AG08395 (cell line): ENCODE measurements at regions not wholly inside any gene's neighbourhood (a gene's known extent, or its start where the extent isn't known, plus 50 kb on each side); places are given as distances from the start of the nearest gene placed in this dataset.

Experiments used
- DNase-seq: peaks from one replicate; pipeline ENCODE4 v3.0.0; 2012; ENCODE audit warnings: mixed read lengths, low spot score

DNA sequence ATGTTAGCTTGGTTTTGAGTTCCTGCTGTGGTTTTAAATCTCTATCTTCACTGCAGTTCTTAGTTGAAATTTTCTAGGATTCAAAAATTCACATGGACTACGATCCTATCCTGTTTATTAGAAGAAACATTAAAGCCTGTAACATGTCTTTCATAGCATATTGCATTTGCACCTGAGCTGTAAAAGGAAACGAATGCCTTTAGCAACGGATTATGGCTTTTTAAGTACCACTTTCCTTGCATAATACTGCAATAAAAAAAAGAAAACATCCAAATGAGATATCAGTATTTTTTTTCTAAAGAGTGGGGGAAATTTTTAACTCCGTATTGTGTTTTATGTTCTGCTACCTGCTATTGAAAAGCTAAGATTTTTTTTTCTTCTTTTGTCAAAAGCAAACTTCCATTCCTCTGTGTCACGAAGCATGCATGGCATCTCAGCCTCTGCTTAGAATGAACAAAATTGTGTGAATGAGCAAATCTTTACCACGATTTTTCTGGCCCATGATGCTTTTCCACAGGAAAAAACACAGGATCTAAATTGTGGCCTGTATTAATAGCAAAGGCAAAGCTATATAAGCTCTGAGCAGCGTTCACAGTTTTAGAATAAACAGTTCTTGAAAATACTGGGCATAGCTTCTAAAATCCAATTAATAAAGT lies 110.0 kb upstream of the CDIN1 start:
- DNase-seq, result peak; percentile 32

DNA sequence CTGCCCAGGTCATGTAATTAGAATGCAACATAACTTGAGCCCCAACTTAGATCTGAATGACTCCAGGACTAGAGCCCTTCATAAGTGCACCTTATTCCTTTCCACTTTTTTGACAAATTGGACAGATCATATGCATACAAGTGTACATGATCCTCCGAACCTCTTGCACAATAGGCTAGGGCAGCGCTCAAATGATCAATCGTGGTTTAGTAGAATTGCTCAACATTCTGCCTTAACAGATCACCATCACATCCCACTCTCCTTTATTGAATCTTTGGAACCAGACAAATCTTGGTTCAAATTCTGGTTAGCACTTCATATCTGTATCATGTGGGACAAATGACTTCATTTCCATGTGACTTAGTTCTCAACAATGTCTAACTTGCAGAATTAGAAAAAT lies 106.8 kb upstream of the CDIN1 start:
- DNase-seq, result peak; percentile 5

DNA sequence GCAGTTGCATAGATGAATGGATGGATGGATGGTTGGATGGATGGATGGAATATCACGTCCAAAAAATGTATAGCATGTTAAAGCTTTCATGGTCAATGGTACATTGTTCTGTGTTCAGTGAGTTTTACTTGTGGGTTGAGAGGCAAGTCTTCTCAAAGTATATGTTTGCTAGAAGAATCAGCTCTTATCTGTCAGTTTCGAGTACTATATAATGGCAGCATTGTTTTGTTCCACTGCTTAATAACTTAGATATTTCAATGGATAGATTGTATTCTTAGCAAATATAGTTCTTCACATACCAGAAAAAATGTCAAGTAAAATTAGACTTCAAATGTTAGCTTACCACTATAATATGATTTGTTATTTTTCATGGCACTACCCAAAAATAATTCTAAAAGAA lies 100.9 kb upstream of the CDIN1 start:
- DNase-seq, result no peak

DNA sequence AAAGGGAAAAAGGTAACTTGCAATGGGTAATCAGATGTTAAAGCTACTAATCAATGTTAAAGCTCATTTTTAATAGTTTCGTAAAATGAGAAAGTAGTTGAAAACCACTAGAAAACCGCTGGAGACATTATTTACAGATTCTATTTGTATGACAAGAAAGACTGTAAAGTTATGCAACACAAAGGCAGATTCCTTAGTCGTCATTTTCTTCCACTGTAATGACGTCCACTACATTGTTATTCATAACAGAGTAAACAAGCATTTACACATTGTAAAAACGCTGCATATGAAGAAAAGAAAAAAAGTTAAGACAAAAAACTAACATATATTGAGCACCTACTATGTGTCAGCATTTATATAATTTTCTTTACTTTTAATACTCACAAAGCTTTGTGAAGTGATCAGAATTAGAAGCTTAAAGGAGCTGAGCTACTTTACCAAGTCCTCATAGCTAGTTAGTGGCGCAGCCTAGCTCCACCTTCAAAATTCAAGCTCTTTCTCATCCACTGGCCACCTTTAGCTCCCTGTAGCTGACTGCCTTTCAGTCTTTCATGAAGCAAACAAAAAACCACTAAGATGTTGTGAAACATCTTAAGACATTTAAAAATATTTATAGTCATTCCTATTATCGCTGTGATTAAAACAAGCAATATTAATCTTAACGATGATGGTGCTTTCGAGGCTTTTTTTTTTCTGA lies 100.1 kb upstream of the CDIN1 start:
- DNase-seq, result peak; percentile 58

DNA sequence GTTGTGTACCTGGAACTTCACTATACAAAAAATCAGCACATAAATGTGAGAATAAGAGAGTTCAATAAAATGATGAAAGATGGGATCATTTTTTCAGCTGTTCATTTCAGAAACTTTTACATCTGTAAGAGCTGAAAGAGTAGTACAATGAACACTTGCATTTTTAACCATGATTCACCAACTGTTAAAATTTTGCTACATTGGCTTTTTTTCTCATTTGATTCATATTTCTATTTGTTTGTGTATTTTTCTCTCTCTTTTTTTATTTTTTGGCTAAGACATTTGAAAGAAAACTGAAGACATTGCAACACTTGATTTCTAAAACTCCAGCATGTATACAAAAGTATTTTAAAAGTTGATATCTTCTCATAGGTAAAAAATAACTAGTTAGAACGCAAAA lies 98.3 kb upstream of the CDIN1 start:
- DNase-seq, result no peak

DNA sequence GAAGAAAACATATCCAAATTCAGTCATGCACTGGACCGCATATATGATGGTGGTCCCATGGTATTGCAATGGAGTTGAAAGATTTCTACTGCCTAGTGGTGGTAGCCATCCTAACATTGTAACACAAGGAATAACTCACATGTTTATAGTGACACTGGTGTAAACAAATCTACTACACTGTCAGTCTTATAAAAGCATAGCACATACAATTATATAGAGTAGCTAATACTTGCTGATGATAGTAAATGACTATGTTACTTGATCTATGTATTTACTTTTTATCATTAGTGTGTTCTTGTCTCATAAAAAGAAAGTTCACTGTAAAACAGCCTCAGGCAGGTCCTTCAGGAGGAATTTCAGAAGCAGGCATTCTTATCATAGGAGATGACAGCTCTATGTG lies 96.0 kb upstream of the CDIN1 start:
- no peak for DNase-seq

DNA sequence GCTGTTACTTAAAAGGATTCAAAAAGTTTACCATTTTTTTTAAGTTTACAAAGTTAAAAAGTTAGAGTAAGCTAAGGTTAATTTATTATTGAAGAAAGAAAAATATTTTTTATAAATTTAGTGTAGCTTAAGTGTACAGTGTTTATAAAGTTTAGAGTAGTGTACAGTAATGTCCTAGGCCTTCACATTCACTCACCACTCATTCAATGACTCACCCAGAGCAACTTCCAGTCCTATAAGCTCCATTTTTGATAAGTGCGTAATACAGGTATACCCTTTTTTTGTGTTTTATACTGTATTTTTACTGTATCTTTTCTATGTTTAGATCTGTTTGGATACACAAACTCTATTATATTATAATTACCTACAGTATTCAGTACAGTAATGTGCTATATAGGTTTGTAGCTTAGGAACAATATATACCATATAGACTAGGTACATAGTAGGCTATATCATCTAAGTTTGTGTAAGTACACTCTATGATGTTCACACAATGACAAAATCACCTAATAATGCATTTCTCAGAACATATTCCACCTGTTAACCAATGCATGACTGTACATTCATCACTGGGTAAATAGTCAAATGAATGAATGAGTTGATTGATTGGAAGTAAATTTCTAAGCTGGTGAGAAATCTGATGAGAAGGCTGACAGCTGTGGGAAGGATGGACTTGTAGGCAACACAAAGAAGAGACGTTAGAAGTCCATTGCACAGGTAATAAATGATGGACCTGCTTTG lies 95.2 kb upstream of the CDIN1 start:
- no peak for DNase-seq

DNA sequence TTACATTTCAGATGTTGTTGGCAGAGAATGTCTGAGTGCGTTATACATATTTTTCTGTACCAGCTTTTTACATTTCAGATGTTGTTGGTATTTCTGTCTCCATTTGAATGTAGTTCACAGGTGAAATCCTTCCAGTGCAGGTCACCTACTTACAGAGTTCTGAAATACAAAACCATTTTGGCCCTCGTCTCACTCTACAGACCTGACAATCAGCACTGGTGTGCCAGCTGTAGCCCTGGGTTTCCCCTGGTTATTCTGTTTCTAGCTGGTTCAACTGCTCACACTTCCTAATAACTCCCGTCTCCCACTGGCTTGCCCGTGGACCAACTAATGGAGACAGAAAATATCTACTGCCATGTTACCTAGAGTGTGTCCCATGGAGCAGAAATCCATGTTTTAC lies 87.5 kb upstream of the CDIN1 start:
- no peak for DNase-seq

DNA sequence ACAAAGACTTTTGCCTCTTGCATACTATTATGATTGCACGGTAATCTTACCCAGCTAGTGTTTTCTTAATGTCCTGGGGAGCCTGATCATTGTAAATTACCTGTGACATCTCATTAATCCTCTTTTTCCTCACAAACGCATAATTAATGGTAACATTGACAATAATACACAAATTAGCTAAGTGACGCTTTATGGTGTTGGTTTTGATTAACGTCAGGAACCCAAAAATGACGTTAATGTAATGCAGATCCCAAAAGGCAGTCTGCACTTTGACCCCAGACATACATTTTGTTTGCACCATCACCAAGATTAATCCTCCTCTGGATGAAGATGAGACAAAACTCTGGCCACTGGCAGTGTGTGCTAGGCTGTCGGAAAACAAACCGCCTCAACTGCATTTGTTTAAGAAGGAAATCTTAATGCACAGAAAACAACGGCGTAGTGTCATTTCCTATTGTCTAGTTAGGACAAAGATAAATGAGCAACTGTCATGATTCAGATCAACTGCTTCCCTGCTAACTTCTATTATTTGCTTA lies 83.9 kb upstream of the CDIN1 start:
- no peak for DNase-seq

DNA sequence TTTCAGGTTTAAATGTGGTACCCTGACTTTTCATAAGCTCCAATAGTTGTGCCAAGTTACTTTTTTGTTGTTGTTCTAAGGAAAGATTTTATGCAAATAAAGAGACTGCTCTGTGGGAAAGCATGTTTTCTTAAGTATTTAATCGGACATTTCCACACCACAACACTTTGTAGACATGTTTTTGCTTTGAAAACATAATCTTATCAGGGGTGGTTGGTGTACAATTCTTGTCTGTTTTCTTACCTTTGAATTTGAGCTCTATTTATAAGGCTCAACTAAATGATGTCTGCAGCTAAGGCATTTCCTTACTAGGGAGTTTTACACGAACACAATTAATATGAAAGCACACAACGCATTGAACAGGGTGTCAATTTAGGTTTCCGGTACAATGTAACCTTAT lies 81.5 kb upstream of the CDIN1 start:
- no peak for DNase-seq

DNA sequence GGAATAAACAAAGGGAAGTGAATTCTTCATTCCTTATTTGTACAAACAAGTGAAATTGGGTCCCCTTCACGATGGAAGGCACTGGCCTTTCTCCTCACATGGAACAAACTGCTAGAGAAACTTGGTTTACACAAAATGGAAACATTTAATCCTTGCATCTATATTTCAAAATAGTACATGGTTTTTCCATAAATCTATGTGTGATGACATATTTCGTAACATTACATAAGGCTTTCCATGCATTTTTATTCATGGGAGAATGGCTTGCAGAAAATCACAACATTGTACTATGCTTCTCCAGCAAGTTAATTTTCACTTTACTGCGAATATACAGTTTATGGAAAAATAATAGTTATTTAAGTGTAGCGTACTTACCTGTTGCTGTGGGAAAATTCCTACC lies 81.0 kb upstream of the CDIN1 start:
- DNase-seq, result no peak

DNA sequence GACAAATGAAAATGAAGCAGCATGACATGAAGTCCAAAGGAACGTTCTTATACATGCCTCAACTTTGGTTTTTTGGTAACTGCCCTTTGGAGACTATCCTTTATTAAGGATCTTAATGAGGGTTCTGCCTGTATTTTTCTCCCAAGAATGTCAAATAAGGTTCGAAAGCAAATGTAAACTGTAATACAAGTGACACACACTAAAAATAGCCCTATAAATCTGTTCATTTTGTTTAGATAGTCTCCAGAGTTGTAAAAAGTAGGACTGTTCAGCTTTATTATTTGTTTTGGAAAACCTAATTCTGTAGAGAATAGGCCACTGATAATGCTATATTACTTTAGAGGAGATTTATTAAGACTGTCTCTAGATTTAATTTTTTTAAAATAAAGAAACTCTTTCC lies 80.5 kb upstream of the CDIN1 start:
- no peak for DNase-seq

DNA sequence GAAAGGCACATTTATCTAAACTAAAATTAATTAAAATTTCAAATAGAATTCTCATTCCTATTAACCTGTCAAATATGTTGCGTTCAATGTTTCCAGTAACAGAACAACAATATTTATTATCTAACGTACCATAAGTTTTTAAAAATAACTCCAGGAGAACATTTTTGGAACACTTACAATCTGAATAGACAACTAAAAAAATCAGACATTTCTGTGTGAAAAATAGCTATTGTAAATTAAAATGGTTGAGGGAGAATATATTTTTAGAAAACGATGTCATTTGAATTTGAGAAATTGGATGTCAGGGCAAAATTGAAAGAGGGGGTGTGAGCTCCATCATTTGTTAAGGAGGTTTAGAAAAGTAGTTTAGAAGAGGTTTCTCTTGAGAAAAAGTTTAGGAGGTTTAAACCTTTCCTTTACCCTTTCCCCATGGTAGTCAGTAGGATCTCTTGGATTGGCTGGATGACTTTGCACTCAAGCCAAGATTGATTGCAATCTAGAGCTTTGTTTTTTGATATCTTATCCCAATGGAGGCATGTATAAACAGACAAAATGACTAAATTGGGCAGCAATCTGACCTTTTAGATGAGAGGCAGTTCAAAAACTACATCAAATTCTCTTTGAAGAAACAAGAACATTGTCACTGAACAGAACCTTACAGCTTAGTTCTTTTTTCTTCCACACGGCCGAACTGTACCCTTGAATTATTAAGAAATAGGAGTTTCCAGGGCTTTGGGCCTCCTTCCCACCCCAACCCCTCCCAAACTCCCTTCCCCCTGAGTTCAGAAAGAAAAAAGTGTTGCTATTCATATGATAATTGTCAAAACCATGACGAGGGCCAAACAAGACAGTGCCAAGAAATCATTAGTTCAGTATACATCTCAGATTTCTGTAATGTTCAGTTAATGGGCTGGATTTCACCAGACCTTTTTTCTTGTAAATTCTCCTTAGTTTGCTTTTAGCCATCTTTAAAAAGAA lies 79.7 kb upstream of the CDIN1 start:
- no peak for DNase-seq

DNA sequence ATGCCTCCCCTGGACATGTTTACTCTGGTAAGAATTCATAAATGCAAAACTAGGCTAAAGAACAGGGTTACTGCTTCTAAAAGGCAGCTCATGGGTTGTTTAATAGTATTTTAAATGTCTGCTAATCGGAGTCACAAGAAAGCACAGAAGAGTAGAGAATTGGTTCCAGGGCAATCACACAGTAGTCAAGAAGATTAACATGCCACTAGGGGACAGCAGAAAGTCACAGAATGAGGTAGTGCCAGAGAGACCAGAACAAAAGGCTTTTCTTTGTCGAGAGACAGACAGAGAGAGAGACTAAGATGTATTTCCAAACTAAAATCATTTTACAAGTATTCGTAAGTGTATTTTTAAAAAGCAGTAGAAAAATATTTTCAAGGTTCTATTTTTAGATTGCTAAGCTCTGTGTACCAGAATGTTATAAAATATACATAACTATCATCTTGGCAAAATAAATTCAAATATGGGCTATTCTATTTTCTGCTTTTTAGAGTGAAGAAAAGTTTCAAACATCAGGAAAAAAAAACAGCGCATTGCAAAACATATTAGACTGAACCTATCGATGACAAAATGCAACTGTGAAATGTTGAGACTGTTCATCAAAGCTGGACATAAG lies 78.3 kb upstream of the CDIN1 start:
- DNase-seq, result peak; percentile 55

DNA sequence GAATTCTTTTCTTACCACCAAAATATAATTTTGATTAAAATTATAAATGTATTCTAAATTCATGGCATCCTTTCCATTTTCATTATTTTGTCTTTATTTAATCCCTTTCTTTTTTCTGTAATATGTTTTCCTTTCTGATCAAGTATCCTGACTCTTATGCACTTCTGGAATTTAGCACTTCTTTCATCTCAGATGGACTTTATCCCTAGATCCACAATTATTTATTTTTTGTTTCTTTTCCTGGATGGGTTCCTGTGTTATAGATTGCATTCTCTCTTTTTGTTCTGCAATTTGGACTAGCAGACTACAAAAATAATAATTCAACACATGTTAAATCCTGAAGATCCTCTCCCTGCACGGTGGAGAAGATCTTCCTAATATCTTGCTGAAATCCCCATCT lies 76.9 kb upstream of the CDIN1 start:
- DNase-seq, result no peak

DNA sequence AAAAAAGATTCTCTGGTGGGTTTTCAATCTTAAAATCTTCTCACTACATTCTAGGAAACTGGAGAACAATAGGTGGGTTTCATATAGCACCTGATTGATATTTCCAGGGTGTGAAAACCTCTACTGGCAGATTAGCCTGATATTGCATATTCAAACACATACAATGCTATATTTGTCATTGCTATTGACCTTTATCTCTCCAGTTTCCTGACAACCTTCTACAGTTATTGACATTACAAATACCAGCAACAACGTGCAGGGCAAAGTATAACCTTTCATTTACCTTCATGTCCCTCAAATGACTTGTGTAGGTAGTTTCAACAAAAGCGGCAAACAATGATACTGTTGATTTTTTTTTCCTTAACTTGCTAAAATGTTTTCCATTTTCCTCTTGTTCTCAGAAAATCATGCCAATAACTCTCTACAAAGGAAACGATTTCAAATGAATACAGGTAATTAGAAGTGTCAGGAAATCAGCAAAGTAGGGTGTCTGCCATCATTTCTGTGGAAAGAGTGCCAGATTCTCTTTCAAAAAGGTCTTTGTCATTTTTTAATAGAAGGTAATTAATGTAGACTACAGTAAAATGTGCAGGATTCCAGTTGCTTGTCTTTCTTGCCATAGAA lies 72.6 kb upstream of the CDIN1 start:
- DNase-seq, result no peak

DNA sequence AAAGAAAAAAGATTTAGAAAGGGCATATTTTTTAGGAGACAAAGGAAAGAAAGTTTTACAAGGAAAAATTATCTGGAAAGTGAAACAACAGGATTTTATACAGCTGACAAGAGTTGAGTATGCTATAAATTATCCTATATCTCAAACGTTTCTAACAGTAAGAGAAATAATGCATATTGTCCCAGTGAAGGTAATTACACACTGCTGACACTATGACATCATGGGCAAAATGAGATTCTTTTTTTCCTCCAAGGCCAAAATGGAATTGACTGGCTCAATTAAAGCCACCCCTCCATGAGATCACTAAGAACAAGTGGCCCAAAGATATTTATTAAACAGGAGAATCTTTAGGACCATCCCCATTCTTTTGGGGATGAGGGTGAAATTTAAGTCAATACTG lies 72.0 kb upstream of the CDIN1 start:
- no peak for DNase-seq

DNA sequence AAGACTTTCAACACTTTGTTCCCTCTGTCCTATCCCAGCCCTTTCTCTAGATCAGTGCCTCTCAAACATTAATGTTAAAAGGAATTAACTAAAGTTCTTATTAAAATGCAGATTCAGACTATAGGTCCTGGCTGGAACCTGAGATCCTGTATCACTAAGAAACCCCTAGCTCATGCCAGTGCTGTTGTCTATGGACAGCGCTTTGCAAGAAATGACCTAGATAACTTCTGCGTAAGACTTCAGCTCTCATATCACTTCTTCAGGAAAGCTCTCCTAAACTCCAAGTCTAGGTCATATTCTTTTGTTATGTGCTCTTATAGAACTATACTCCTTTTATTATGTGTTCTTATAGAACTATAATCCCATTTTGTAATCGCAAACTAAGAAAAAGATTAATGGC lies 67.8 kb upstream of the CDIN1 start:
- DNase-seq, result no peak

DNA sequence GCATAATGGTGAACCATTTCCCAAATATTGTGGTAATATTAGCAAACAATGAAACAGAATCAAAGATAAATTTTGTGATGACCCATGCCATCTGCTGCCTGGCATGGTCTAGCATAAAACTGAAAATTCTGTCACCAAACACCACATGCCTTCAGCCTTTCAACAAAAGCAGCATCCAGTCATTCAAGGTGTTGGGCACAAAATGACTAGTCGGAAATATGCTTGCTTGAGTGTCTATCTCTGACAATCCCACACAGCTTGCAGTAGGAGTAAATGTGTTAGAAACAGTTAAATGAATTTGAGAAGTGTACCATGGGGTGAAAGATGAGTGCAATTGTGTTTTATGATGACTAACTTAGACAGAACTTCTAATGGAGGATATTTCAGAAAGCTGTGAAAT lies 61.7 kb upstream of the CDIN1 start:
- no peak for DNase-seq

DNA sequence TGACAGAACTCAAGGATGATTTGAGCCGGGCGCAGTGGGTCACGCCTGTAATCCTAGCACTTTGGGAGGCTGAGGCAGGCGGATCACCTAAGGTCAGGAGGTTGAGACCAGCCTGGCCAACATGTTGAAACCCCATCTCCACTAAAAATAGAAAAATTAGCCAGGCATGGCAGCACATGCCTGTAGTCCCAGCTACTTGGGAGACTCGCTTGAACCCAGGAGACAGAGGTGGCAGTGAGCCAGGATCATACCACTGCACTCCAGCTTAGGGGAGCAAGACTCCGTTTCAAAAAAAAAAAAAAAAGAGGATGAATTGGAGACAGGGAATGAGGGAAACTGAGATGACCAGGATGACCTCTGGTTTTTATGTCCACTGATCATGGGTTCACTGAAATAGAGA lies 60.4 kb upstream of the CDIN1 start:
- DNase-seq, result no peak

DNA sequence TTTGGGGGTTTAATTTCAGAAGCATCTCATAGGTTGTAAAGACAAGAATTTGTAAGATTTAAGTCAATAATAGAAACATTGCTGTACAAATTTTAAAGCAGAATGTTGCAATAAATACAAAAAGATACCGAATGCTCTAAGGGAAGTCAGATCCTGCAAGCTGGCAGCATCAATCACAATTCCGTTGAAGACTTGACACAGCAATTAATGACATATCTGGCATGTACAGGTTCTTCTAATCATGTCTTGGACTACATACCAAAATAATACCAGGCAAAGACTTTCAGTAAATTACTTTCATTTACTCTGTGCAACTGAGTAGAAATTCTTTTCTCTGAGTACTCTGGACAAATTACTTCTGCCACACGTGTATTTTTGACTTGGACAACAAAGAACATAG lies 54.0 kb upstream of the CDIN1 start:
- DNase-seq, result no peak
